ENCODE measurements at regions not wholly inside any gene's neighbourhood (a gene's known extent, or its start where the extent isn't known, plus 50 kb on each side); places are given as distances from the start of the nearest gene placed in this dataset.

- H3K4me3 ChIP-seq (ENCODE audit: low read length) = no peak overlapping the region
- DNase-seq (ENCODE audit: low read depth) = no peak
- no peak for TF ChIP-seq CTCF (conservative IDR thresholded peaks at IDR 0.05; ENCODE audit: low read length)
Observed at GRCh38 chr5:103434057-103434456, 128.5 kb downstream of the NUDT12 start.

- TF ChIP-seq CTCF (conservative IDR thresholded peaks at IDR 0.05; ENCODE audit: low read length) = no peak
- no peak overlapping the region for H3K4me3 ChIP-seq (ENCODE audit: low read length)
- peak; percentile 35 for DNase-seq (ENCODE audit: low read depth)
Observed at GRCh38 chr5:103433211-103433610, 129.4 kb downstream of the NUDT12 start.

GRCh38 chr5:103428923-103429322, 133.7 kb downstream of the NUDT12 start:
- DNase-seq (ENCODE audit: low read depth) = no peak
- H3K4me3 ChIP-seq (ENCODE audit: low read length) = no peak overlapping the region
- no peak for TF ChIP-seq CTCF (conservative IDR thresholded peaks at IDR 0.05; ENCODE audit: low read length)

GRCh38 chr5:103428411-103428871, 134.1 kb downstream of the NUDT12 start:
- no peak for TF ChIP-seq CTCF (conservative IDR thresholded peaks at IDR 0.05; ENCODE audit: low read length)
- no peak overlapping the region for H3K4me3 ChIP-seq (ENCODE audit: low read length)
- peak; percentile 63 for DNase-seq (ENCODE audit: low read depth)

- no peak overlapping the region for H3K4me3 ChIP-seq (ENCODE audit: low read length)
- no peak for DNase-seq (ENCODE audit: low read depth)
- TF ChIP-seq CTCF (conservative IDR thresholded peaks at IDR 0.05; ENCODE audit: low read length) = no peak
Observed at GRCh38 chr5:103427326-103427725, 135.3 kb downstream of the NUDT12 start.

- peak; percentile 60 for DNase-seq (ENCODE audit: low read depth)
- TF ChIP-seq CTCF (conservative IDR thresholded peaks at IDR 0.05; ENCODE audit: low read length) = no peak
- H3K4me3 ChIP-seq (ENCODE audit: low read length) = no peak overlapping the region
Observed at GRCh38 chr5:103425686-103426454, 136.7 kb downstream of the NUDT12 start.
